B cell (primary cell): ENCODE measurements at regions not wholly inside any gene's neighbourhood (a gene's known extent, or its start where the extent isn't known, plus 50 kb on each side); places are given as distances from the start of the nearest gene placed in this dataset.

Experiments
- EZH2 ChIP-seq: IDR thresholded peaks from 2 replicates; pipeline ENCODE4 v1.6.1; 2012; ENCODE audit warnings: borderline replicate concordance, low read depth, mild to moderate bottlenecking, moderate library complexity, low read length; ENCODE audit not compliant: insufficient read depth, poor library complexity, severe bottlenecking
- TF ChIP-seq, protein P1 (sequence below): fragments of 200-600 bp; IDR thresholded peaks from one replicate; pipeline ENCODE4 v1.8.0; 2022; ENCODE audit warnings: antibody characterized with exemption, mild to moderate bottlenecking

DNA sequence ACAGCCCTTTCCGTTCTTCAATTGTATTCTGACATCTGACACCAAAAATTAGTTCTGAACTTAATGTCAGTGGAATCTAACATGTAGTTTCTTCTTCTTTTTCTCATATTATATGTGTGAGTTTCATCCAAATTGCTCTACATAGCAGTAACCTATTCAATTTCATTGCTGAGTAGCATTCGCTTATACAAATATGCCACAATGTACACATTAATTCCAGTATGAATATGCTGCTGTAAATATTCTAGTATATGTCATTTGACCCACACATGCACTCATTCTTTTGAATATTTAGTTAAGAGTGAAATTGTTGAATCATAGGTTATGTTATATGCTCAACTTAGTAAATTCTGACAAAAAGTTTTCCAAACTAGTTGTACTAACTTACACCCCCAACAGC, 550.9 kb downstream of the CHSY3 start:
- TF ChIP-seq, protein P1, sequence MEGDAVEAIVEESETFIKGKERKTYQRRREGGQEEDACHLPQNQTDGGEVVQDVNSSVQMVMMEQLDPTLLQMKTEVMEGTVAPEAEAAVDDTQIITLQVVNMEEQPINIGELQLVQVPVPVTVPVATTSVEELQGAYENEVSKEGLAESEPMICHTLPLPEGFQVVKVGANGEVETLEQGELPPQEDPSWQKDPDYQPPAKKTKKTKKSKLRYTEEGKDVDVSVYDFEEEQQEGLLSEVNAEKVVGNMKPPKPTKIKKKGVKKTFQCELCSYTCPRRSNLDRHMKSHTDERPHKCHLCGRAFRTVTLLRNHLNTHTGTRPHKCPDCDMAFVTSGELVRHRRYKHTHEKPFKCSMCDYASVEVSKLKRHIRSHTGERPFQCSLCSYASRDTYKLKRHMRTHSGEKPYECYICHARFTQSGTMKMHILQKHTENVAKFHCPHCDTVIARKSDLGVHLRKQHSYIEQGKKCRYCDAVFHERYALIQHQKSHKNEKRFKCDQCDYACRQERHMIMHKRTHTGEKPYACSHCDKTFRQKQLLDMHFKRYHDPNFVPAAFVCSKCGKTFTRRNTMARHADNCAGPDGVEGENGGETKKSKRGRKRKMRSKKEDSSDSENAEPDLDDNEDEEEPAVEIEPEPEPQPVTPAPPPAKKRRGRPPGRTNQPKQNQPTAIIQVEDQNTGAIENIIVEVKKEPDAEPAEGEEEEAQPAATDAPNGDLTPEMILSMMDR: no peak
- no peak for TF ChIP-seq EZH2
